ENCODE measurements at regions not wholly inside any gene's neighbourhood (a gene's known extent, or its start where the extent isn't known, plus 50 kb on each side); places are given as distances from the start of the nearest gene placed in this dataset.

GRCh38 chr4:77451530-77451929, 154.1 kb upstream of the CXCL13 start:
- TF ChIP-seq TAF1 (conservative IDR thresholded peaks at IDR 0.05) (no peak), CTCF (IDR thresholded peaks at IDR 0.05; ENCODE audit: low read depth, low read length, missing input control) (no peak), ZBTB33 (IDR thresholded peaks at IDR 0.05) (no peak)
